Right hindlimb (tissue), 1 donor: ENCODE measurements at regions not wholly inside any gene's neighbourhood (a gene's known extent, or its start where the extent isn't known, plus 50 kb on each side); places are given as distances from the start of the nearest gene placed in this dataset.
A peak's percentile ranks its signal among the peaks of the same experiment; 100 is the strongest.

ENCODE experiments used
- DNase-seq: peaks from one replicate; pipeline ENCODE4 v3.0.0-alpha.2; 2018

GRCh38 chr12:22740656-22741355 is 115.8 kb downstream of the ETNK1 start:
- DNase-seq, result no peak

GRCh38 chr12:22743700-22744099 is 118.7 kb downstream of the ETNK1 start:
- DNase-seq, result no peak

- no peak for DNase-seq
Observed at GRCh38 chr12:22744197-22744596, 119.2 kb downstream of the ETNK1 start.

GRCh38 chr12:22746720-22747119 is 121.7 kb downstream of the ETNK1 start:
- DNase-seq, result no peak

GRCh38 chr12:22755629-22756028 is 130.7 kb downstream of the ETNK1 start:
- DNase-seq, result no peak

GRCh38 chr12:22759769-22760674 is 135.1 kb downstream of the ETNK1 start:
- DNase-seq, result no peak

- DNase-seq, result no peak
Observed at GRCh38 chr12:22765421-22766130, 140.6 kb downstream of the ETNK1 start.

- DNase-seq, result no peak
Observed at GRCh38 chr12:22766911-22767420, 142.0 kb downstream of the ETNK1 start.

GRCh38 chr12:22781339-22781738 is 156.4 kb downstream of the ETNK1 start:
- DNase-seq, result no peak

- peak; percentile 38 for DNase-seq
Observed at GRCh38 chr12:22787557-22787956, 162.6 kb downstream of the ETNK1 start.

GRCh38 chr12:22788913-22789312 is 163.9 kb downstream of the ETNK1 start:
- no peak for DNase-seq

- DNase-seq, result no peak
Observed at GRCh38 chr12:22792138-22792537, 167.2 kb downstream of the ETNK1 start.

GRCh38 chr12:22794017-22794416 is 169.0 kb downstream of the ETNK1 start:
- no peak for DNase-seq

- DNase-seq, result no peak
Observed at GRCh38 chr12:22796941-22797630, 172.1 kb downstream of the ETNK1 start.

GRCh38 chr12:22797701-22798100 is 172.7 kb downstream of the ETNK1 start:
- DNase-seq, result no peak

GRCh38 chr12:22798116-22798515 is 173.1 kb downstream of the ETNK1 start:
- no peak for DNase-seq

GRCh38 chr12:22799503-22799902 is 174.5 kb downstream of the ETNK1 start:
- DNase-seq, result no peak

GRCh38 chr12:22800332-22800731 is 175.4 kb downstream of the ETNK1 start:
- no peak for DNase-seq

GRCh38 chr12:22802883-22803630 is 178.1 kb downstream of the ETNK1 start:
- DNase-seq, result no peak

- no peak for DNase-seq
Observed at GRCh38 chr12:22803725-22804124, 178.8 kb downstream of the ETNK1 start.

GRCh38 chr12:22808860-22809259 is 183.9 kb downstream of the ETNK1 start:
- DNase-seq, result no peak

- DNase-seq, result no peak
Observed at GRCh38 chr12:22810036-22810435, 185.1 kb downstream of the ETNK1 start.
